Left hindlimb (tissue), 1 donor: ENCODE measurements at regions not wholly inside any gene's neighbourhood (a gene's known extent, or its start where the extent isn't known, plus 50 kb on each side); places are given as distances from the start of the nearest gene placed in this dataset.

Experiments
- DNase-seq: peaks from one replicate; pipeline ENCODE4 v3.0.0-alpha.2; 2018

DNA sequence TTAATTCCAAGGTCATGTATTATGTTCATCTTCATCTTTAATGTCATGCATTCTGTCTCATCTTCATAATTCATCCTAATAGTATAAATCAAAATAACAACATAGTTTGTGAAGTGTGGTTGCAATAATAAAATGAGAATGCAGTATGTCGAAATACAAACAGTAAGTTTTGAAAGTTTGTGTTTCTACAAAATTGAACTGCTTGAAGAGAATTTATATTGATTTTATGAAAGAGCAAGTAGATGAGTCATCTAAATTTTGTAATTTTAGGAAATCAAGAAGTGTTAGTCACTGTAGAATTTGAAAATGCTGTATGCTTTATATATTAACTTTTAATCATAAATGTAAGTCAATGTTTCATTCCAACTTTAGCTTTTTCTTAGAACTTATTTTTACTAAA lies 190.5 kb upstream of the PPP1R3A start:
- no peak for DNase-seq

DNA sequence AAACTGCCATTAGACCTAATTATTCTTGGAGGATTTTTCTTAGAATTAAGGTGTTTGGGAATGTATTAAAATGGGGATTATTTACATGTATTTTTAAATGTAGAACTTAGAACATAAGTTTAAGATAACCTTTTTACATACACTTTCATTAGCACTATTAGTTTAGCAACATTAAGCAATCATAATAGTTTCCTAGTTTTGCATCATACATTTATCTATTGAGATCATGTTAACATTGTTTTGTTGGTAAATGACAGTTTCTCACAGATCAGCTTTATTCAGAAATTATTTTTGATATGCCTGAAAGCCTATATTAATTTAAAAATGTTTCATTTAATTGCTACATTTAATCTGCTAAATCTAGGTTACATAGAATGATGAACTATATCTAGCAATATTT lies 189.7 kb upstream of the PPP1R3A start:
- no peak for DNase-seq

DNA sequence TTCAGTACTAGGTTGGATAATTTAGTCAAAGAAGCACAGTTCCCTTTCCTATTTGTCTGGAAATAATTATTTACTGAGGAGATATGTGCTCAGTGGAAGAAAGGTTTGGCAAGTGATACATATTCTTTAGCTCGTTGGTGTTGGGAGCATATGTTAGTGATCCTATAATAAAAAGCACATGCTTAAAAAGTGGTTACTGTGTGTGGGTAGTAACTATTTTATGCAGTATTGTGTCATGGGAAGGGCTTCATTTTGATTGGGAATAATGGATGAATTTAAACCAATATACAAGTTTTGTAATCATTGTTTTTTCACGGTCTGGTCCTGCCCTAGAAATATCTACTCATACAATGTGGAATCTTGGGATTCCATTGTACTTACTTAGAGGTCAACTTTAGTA lies 188.7 kb upstream of the PPP1R3A start:
- DNase-seq: no peak

DNA sequence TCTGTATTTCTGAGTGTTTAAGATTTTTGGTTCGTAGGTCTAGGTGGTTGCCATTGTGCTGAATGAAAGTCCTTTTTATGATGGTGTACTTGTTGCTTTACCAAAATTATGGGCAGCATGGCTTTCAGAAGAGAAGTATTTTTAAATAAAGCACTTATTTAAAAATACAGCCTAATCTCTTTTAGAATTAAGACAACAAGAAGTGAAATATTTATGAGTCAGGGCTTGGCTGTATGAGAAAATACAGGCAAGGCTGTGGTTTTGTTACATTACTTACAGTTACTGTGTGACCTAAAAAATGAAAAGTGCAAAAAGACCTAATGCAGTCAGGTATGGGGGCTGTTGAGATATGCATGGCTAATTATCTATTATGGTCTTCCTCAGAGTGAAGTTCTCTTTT lies 185.2 kb upstream of the PPP1R3A start:
- DNase-seq: no peak

DNA sequence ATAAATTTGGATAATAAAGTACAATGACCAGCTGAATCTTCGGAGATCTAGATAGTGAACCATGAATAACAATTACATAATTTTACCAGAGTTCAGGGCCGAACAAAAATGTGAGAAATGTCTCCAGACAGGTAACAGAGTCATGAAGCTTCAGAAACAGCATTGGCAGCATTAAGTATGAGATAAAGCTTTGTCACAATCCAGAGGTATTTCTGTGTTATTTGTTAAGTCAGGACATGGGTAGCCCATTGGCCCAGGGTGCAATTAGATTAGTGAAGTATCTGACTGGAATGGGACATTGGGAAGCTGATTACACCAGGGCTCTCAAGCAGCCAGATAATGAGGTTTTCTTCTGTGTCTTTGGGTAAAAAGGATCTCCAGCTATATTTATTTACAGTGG lies 184.2 kb upstream of the PPP1R3A start:
- no peak for DNase-seq

DNA sequence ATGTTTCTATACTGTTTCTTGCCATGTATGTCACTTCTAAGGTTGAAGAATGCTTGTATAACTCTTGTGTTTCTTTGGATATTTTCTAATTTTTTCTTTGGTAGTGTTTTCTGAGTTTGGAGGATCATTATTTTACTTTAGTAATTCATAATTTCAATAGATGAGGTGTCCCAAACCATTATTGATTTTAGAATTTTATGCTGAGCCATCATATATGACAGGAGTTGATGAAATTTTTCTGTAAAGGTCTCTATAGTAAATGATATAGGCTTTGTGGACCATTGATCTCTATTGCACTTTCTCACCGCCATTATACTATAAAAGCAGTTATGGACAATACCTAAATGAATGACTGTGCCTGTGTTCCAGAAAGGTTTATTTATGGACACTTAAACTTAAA lies 183.3 kb upstream of the PPP1R3A start:
- DNase-seq: no peak

DNA sequence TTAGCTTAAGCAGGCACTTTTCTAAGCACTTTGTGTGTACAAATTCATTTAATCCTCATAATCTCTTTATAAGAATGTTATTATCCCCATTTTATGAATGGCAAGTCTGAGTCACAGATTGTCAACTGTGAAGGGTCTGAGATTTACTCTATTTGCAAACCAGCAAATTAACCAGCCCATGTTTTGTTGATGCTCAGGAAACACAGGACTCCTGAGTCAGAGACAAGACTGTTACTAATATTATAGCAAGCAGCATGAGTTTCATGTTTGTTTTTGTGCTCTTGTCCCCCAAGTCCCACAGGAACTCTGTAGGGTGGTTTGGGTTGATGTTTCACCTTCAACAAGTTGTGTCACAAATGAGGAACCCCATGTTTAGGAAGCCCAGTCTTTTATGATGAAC lies 182.0 kb upstream of the PPP1R3A start:
- no peak for DNase-seq

DNA sequence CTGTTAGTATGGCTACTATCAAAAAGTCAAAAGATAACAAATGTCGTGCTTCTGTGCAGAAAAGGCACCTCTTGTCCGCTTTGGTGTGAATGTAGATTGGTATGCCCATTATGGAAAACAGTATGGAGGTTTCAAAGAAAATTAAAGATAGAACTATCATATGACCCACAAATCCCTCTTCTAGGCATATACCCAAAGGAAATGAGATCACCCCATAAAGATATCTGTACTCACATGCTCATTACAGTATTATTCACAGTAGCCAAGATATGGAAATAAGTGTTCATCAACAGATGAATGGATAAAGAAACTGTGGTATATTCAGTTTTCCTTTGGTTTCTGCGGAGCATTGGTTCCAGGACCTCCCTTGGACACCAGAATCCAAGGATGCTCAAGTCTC lies 180.5 kb upstream of the PPP1R3A start:
- no peak for DNase-seq

DNA sequence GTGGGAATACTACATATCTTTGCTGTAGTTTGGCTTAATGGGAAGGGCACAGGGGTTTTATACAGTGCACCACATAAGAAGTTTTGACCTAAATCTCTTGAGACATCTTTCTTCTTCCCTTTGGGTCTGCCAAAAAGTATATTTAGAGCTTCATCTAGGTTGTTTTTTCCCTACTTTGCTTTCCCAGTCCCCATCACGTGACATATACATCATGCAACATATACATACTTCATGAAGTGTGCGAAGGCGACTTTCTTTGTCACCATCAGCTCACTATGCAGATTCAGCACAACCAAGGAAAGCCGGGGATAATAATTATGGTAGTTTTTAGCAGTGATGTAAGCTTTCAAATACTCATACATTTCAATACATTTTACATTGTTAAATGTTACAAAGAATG lies 177.1 kb upstream of the PPP1R3A start:
- no peak for DNase-seq

DNA sequence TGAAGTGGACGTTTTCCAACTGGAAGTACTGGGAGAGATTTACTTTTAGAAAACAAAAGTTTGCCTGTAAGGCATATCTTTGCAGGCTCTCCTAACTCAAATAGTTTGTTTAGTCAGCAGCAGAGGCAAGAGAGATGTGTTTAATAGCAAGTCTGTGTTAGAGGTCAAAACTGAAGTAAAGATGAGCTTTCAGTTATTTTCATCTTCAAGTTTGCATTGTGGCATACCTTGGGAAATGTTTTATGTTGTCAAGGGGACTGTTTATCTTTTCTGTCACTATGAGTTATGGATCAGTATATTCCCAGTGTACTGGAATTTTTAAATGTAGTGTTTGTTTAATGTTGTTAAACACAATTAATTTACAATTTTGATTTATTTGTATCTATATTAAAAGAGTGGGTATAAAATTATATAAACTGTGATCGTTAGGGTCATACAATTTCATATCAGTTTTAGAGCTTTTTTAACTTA lies 169.7 kb upstream of the PPP1R3A start:
- DNase-seq: no peak

DNA sequence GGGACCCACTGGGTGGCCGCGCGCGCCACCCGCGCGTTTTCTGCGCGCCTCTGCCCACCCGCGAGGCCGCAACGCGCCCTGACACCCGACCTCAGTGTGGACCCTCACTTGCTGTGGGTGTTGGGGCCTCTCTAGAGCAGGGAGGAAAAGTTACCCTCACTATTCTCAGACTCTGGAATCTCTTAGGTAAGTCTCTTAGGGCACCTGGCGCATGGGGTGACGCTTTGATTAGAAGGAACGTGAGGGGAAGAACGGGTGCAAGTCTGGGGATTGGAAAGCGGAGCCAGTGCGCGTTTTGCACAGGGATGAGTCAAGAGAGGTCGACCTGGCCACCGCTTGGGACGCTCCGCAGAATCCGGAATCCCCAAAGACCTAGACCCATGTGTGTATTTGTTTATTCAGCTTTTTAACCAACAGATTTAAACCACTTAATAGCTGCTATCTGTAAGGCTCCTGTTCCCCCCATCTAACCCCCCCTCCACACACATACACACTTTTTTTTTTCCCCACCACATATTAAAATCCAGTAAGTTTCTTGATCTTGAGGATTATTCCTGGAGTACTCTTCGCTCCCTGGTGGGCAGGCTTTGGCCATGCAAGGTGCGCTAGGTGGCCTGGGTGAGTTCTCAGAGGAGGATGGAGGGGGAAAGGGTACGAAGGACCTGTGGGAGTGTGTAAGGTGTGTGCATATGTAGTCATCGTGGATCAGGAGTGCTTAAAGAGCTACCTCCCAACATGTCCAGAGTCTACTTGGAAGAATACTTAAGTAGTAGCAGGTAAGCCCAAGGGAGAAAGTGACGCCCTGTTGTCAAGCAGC lies 169.1 kb upstream of the PPP1R3A start:
- peak; percentile 48 for DNase-seq

DNA sequence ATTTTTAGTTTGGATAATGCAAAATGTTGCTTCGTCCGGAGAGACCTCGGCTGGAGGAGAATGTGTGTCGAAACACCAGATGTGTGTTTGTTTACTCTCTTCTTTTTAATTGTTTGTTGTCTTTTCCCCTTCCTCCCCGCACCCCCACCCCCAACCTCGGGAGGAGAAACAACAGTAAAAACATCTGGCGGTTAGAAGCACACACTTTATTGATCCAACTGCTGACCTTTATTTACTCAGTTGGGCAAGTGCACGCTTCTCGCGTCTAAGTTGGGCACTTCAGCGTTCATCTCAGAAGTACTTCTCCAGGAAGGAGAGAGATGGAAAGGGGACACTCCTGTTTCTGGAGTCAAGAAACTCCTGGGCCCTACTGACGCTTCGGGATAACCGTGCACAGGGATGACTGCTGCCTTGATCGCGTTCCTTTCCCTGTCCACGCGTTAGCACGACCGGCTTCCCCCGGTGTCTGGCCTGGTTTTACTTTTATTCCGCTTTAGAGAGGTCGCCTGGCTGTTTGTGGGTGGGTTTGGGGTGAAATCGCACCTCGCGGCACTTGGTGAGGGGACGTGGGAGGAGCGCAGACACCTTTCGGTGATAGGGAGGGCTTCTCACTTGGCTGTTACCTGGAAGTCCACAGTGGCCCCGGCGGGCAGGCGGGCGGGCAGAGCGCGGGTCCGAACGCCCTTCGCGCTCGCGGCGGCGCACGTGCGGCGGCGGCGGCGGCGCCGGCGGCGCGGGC lies 168.3 kb upstream of the PPP1R3A start:
- peak; percentile 54 for DNase-seq

DNA sequence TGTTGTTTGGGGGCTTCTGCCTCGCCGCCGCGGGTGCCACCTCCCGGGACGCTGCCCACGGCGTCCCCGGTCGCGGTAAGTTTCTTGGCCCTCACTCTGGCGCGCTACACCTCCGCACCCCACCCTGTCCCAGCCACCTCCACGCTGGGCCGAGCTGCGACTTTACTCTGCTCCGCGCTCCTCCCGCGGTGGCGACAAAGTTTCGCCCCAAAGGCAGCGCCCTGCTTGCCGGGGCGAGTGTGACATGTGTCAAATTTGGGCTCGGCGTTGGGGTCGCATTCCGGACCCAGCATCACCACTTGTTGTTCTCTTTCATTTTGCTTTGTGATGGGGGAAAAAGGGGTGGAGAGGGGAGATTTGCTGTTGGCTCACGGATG lies 167.7 kb upstream of the PPP1R3A start:
- no peak for DNase-seq

DNA sequence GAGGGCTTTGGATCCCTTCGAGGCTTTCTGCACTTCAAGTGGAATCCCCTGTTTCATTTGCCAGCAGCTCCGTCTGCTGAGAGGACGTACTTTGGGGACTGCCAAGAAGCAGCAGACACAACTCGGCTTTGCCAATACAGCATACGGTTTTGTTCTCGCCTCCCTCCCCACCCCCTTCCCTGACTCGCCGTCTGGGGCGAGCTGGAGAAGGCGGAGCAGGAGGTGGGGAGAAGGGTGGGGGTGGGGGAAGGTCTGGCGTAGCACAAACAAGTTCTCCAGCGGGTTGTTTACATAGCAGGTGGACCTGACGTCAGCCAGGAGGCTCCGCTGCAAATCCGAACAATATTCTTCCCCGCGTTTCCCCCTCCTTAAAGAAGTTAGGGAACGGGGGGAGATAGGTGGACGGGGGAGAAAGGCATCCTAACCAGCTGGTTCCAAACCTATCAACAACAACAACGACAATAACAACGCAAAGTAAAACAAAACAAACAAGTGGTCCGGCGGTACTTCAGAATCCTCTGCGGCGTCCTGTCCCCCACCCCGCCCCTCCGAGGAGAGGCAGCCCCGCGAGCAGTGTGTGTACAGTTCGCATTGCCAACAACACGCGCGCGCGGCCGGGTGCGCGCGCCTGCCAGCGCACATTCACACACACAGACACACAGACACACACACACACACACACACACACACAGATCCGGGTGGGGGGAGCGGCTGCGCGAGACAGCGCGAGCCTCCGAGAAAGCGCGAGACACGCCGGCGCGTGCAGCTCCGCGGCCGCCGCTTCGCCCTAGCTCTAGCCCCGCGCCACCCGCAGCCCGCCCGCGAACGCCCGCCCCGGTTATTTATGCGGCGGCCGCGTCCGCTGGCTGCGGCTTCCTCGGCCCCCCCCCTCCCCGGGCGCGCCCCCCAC lies 167.0 kb upstream of the PPP1R3A start:
- peak; percentile 96 for DNase-seq

DNA sequence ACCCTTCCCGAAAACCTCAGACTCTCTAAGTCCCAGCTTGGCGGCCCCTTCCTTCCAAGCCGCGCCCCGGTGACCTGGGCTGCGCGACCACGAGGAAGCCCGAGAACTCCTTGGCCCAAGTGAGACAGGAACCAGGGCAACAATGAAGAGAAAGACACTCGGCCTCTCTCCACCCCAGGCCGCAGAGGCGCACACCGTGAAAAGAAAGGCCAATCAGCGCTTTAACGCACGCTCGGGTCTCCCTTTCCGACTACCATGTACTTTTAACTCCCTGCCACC lies 166.4 kb upstream of the PPP1R3A start:
- DNase-seq: no peak

DNA sequence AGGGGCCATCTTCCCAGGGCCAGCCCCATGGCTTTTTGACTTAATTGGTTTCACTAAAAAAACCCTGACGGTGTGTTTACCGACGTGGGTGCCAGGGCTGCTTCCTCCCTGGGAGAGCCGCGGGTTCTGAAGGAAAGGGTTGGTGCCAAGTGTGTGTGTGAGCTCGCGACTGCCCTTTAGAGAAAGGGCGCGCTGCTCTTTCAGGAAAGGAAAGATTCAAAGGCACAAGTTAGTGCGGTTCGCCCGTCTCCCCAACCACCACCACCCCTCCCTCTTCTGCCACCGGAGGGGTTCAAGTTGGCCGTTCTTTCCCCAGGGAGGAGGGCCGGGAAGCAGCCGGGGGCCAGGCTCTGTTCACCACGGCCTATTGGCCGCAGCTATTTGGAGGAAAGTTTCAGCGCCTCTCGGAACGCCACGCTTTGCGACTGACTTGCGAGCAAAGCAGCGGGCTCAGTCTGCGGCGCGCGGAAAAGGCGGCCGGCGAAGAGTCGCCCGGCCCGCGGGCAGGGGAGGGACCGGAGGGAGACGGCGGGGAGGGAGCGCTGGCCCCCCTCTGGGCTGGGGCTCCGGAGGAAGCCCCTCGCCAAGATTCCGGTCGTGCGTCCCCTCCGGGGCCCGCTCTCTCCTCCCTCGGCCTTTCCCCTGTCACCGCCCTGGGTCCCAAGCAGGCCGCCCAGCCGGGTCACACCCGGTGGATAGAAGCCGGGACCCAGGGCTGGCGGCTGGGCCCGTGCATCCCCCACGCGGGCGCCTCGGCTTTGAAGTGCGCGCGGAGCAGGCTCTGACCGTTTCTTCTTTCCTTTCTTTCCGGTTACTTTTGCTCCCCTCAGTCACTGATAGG lies 165.9 kb upstream of the PPP1R3A start:
- peak; percentile 80 for DNase-seq

DNA sequence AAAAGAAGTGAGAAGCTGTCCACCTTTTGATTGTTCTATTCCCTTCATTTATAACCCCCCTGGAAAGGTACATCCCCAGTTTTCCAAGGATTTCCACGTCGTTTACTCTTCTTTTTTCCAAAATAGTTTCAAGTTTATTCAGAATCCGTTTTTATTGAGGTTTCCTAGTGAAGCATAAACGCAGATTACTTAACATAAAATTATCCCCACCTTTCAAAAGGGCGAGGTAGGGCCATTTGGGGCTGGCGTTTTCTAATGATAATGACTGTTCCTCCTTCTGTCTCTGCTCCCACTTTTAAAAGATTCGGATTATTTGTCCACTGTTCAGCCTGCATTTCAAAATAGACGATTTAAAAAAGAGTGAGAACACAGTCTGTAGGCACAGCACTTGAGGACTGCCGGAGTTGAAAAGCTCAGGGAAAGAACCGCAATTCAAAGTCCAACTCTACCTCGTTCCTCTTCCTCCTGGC lies 165.2 kb upstream of the PPP1R3A start:
- DNase-seq: no peak

DNA sequence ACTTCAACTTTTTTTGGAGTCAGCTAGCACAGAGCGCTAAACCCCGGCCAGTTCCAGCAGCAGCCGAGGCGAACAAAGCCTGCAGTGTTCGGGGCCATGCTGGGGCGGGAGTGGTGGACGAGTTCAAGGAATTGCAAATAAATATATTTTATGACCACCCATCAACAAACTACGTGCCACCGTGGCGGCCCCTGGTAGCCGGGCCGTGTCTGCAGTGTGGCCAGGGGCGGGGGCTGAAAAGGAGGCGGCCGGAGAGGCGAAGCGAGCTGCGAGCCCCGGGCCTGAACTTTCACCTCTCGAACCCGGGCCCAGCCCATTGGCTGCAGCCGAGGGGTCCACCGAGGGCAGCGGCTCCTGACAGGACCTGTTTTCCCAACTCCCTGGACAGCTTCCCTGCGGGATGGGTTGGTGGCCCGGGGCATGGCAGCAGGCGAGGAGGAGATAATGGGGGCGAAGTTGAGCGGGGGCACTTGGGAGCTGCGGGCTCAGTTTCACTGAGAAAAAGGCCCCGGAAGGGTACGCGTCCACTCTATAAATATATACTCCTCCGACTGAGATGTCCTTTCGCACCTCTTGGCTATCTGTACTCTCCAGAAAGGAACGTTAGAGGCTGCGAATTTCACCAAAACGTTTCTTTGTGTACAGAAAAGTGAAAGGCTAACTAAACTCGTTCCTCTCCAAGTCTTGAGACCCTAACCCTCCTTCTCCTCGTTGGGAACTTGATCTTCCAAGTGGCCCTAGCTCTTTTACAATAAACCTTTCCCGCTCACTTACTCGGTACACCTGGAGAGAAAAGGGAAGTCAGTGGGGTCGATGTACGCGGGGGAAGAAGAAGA lies 164.6 kb upstream of the PPP1R3A start:
- peak; percentile 83 for DNase-seq

DNA sequence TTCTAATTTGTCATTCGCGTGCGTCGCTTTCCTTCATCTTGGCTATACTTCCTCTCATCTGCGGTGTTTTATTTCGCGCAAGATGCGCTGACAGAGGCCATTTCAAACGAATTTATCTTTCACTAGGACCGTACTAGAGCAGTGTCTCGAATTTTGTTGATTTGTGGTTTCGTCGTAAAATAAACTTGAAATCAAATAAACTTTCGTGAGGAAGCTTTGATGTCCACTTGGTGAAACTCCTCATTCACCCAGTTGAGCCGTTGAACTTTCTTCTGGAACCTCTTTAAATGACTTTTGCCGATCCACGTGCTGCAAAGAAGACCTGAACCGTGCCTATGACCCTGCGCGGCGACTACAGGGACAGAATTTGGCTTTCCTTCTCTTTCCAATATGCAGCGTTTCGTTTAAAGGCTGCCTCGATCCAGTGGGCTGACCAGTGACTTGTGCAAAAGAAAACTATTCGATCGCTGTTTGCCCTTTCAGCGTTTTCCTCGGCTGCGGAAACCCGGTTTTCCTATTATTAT lies 163.9 kb upstream of the PPP1R3A start:
- no peak for DNase-seq

DNA sequence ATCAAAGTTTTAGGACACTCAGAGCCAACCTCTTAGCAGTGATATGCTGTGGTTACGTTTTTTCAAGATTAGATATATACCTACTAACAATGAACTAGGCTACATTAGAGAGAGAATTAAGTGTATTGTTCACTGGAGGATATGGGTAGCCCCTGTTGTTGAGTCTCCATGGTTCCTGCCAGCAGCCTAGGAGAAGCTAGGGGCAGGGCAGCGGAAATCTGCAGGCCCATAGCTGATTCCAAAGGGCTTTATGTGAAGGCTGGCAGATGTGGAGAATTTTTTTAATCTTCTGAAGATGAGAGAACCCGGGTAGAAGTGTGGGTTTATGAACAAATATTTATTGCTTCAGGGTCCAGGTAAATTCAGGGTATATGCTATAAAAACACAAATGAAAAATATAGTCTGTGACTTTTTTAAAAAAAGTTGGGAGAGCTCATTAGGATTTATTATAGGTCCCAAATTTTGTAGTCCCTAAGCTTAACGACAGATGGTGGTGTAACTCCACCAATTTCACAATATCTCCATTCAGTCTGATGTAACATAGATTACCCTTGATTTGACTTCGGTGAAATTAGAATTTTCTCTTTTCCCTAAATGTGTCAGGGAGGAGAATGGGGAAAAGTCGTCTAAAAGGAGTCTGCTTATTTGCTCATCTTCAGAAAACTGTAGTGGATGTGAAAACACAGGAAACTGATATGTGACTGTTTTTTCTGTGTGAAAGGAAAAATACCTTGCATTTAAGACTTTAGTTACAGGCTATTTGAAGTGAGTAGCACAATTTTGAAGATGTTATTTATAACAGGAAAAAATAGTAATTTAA lies 163.0 kb upstream of the PPP1R3A start:
- DNase-seq: peak; percentile 22
